SU-DHL-6 (cell line): ENCODE measurements at regions not wholly inside any gene's neighbourhood (a gene's known extent, or its start where the extent isn't known, plus 50 kb on each side); places are given as distances from the start of the nearest gene placed in this dataset.

Experiments used
- CTCF ChIP-seq: fragments of 200-600 bp; sonication (generic); IDR thresholded peaks from one replicate; pipeline ENCODE4 v1.5.1; 2017; ENCODE audit warnings: antibody characterized with exemption, mild to moderate bottlenecking, low read length, moderate library complexity; ENCODE audit not compliant: insufficient read depth, poor library complexity, severe bottlenecking
- EZH2phosphoT487 ChIP-seq: fragments of 200-600 bp; sonication (generic), shearing (Covaris generic); conservative IDR thresholded peaks from 2 replicates; pipeline ENCODE4 v1.6.1; 2018; ENCODE audit warnings: mild to moderate bottlenecking, antibody characterized with exemption, low read length, moderate library complexity, mixed read lengths

GRCh38 chr5:45017568-45017967 is 208.8 kb downstream of the MRPS30 start:
- TF ChIP-seq CTCF: no peak
- no peak for TF ChIP-seq EZH2phosphoT487
